Neuronal stem cell (in vitro differentiated cells): ENCODE measurements at regions not wholly inside any gene's neighbourhood (a gene's known extent, or its start where the extent isn't known, plus 50 kb on each side); places are given as distances from the start of the nearest gene placed in this dataset.

Experiments used
- DNase-seq: peaks from one replicate; pipeline ENCODE4 v3.0.0-alpha.2; 2013; ENCODE audit warnings: low spot score
- H2AFZ ChIP-seq: one replicate; pipeline ENCODE4 v1.6.1; 2013; ENCODE audit warnings: mild to moderate bottlenecking, low read length, inconsistent platforms
- H2AK5ac ChIP-seq: 2 replicates; pipeline ENCODE4 v1.6.1; 2013; ENCODE audit warnings: low read depth, mild to moderate bottlenecking, inconsistent platforms, low read length, moderate library complexity, mixed read lengths
- H2BK120ac ChIP-seq: 2 replicates; pipeline ENCODE4 v1.6.1; 2013; ENCODE audit warnings: low read depth, mild to moderate bottlenecking, inconsistent platforms, low read length, moderate library complexity, mixed read lengths
- H2BK12ac ChIP-seq: one replicate; pipeline ENCODE4 v1.6.1; 2013; ENCODE audit warnings: low read length, inconsistent platforms
- H2BK15ac ChIP-seq: 2 replicates; pipeline ENCODE4 v1.6.1; 2013; ENCODE audit warnings: mild to moderate bottlenecking, low read length, inconsistent platforms, mixed read lengths
- H2BK5ac ChIP-seq: one replicate; pipeline ENCODE4 v1.6.1; 2013; ENCODE audit warnings: inconsistent platforms, mild to moderate bottlenecking, low read length, moderate library complexity
- H3K14ac ChIP-seq: one replicate; pipeline ENCODE4 v1.6.1; 2013; ENCODE audit warnings: low read length, inconsistent platforms
- H3K18ac ChIP-seq: 2 replicates; pipeline ENCODE4 v1.6.1; 2013; ENCODE audit warnings: low read length, inconsistent platforms
- H3K23ac ChIP-seq: 2 replicates; pipeline ENCODE4 v1.6.1; 2013; ENCODE audit warnings: low read depth, mild to moderate bottlenecking, mixed read lengths, low read length, inconsistent platforms; ENCODE audit not compliant: poor library complexity
- H3K27ac ChIP-seq: replicated peaks from 3 replicates; pipeline ENCODE4 v1.5.1; 2013; ENCODE audit warnings: low read length, inconsistent platforms
- H3K27me3 ChIP-seq, 3 experiments: 2 replicates each; pipeline ENCODE4 v1.6.1; 2013; ENCODE audit warnings: low read length in 3 of 3, mild to moderate bottlenecking in 2 of 3, inconsistent platforms in 1 of 3, low read depth in 1 of 3, mixed read lengths in 1 of 3, moderate library complexity in 1 of 3; ENCODE audit not compliant: control insufficient read depth in 3 of 3, insufficient read depth in 3 of 3
- H3K36me3 ChIP-seq, 2 donors: replicated peaks in 1 of 2; 2 replicates each; pipeline ENCODE4 v1.6.1; 2013; ENCODE audit warnings: low read length in 2 of 2; ENCODE audit not compliant: control insufficient read depth in 2 of 2, insufficient read depth in 2 of 2
- H3K4ac ChIP-seq: 2 replicates; pipeline ENCODE4 v1.6.1; 2013; ENCODE audit warnings: inconsistent platforms, mild to moderate bottlenecking, low read length, moderate library complexity
- H3K4me1 ChIP-seq, 2 donors: 1 replicate in 1 of 2; 2 replicates in 1 of 2; pipeline ENCODE4 v1.6.1; 2013; ENCODE audit warnings: low read length in 2 of 2, low read depth in 1 of 2; ENCODE audit not compliant: control insufficient read depth in 2 of 2, insufficient read depth in 1 of 2
- H3K4me2 ChIP-seq: one replicate; pipeline ENCODE4 v1.6.1; 2013; ENCODE audit warnings: mild to moderate bottlenecking, low read length, inconsistent platforms; ENCODE audit not compliant: insufficient read depth, poor library complexity, severe bottlenecking
- H3K4me3 ChIP-seq, 2 donors: 2 replicates each; pipeline ENCODE4 v1.5.1; 2013; ENCODE audit warnings: low read length in 2 of 2, mild to moderate bottlenecking in 2 of 2, inconsistent platforms in 1 of 2, moderate library complexity in 1 of 2
- H3K79me1 ChIP-seq: one replicate; pipeline ENCODE4 v1.6.1; 2013; ENCODE audit warnings: low read depth, mild to moderate bottlenecking, inconsistent platforms, low read length, moderate library complexity
- H3K9ac ChIP-seq: one replicate; pipeline ENCODE4 v1.6.1; 2013; ENCODE audit warnings: mild to moderate bottlenecking, low read depth, low read length, inconsistent platforms; ENCODE audit not compliant: poor library complexity
- H3K9me3 ChIP-seq, 2 donors: replicated peaks in 1 of 2; 2 replicates each; pipeline versions ENCODE3 to v1.6.1; 2013; ENCODE audit warnings: low read length in 2 of 2, mild to moderate bottlenecking in 2 of 2, inconsistent platforms in 1 of 2, low read depth in 1 of 2, mixed read lengths in 1 of 2, moderate library complexity in 1 of 2; ENCODE audit not compliant: control insufficient read depth in 2 of 2, insufficient read depth in 1 of 2
- H4K8ac ChIP-seq: one replicate; pipeline ENCODE4 v1.6.1; 2013; ENCODE audit warnings: low read depth, mild to moderate bottlenecking, inconsistent platforms, low read length, moderate library complexity
- H4K91ac ChIP-seq: one replicate; pipeline ENCODE4 v1.6.1; 2013; ENCODE audit warnings: low read length, low read depth, mild to moderate bottlenecking, inconsistent platforms; ENCODE audit not compliant: poor library complexity
- WGBS, 2 donors: extraction: QIAGEN DNeasy Blood & Tissue Kit; methylation state at CpG; one replicate each; pipeline ENCODE4 v1.1.7; 2013; ENCODE audit warnings: missing lambda C conversion rate in 2 of 2, mixed read lengths in 1 of 2; ENCODE audit not compliant: insufficient read length in 2 of 2, insufficient replicate concordance in 1 of 2; ENCODE audit errors: extremely low coverage in 2 of 2; 5-methylcytosine and 5-hydroxymethylcytosine counted together

GRCh38 chr15:38002883-38003477, 68.5 kb downstream of the TMCO5A start:
- H2BK5ac ChIP-seq, result no peak overlapping the region
- DNase-seq, result peak; percentile 26
- no peak overlapping the region for H3K4me3 ChIP-seq
- H3K18ac ChIP-seq, result no peak overlapping the region
- H3K4me1 ChIP-seq, result peaks cover 0 to 5% of the 10 kb centered on the region in 2 donors
- no peak overlapping the region for H3K23ac ChIP-seq
- H3K4me2 ChIP-seq, result no peak overlapping the region
- H3K27me3 ChIP-seq, result no peaks in the 10 kb centered on the region
- WGBS, 2 donors, result no CpG with 5 or more reads among the region's 2 CpGs
- H3K4ac ChIP-seq, result no peak overlapping the region
- H2BK15ac ChIP-seq, result no peak overlapping the region
- no peak overlapping the region for H3K14ac ChIP-seq
- H3K36me3 ChIP-seq, result no peaks in the 10 kb centered on the region
- H3K27ac ChIP-seq, result no peak overlapping the region
- H2BK120ac ChIP-seq, result no peak overlapping the region
- H2AFZ ChIP-seq, result peak overlapping the region; percentile 54
- H4K91ac ChIP-seq, result no peak overlapping the region
- H4K8ac ChIP-seq, result no peak overlapping the region
- H3K79me1 ChIP-seq, result no peaks in the 10 kb centered on the region
- no peak overlapping the region for H2AK5ac ChIP-seq
- H3K9ac ChIP-seq, result no peak overlapping the region
- H2BK12ac ChIP-seq, result no peak overlapping the region
- peaks cover 0 to 4% of the 10 kb centered on the region in 2 donors for H3K9me3 ChIP-seq

GRCh38 chr15:38004218-38004861, 69.9 kb downstream of the TMCO5A start:
- H3K18ac ChIP-seq, result no peak overlapping the region
- H3K27ac ChIP-seq, result no peak overlapping the region
- no CpG with 5 or more reads among the region's 4 CpGs for WGBS, 2 donors
- H2BK120ac ChIP-seq, result no peak overlapping the region
- no peak overlapping the region for H3K9ac ChIP-seq
- H2AK5ac ChIP-seq, result no peak overlapping the region
- no peaks in the 10 kb centered on the region for H3K79me1 ChIP-seq
- H3K4ac ChIP-seq, result no peak overlapping the region
- no peak for DNase-seq
- H3K4me3 ChIP-seq, result no peak overlapping the region
- H2AFZ ChIP-seq, result no peak overlapping the region
- H3K23ac ChIP-seq, result no peak overlapping the region
- no peak overlapping the region for H2BK5ac ChIP-seq
- H3K36me3 ChIP-seq, result no peaks in the 10 kb centered on the region
- no peak overlapping the region for H4K8ac ChIP-seq
- no peak overlapping the region for H2BK12ac ChIP-seq
- H4K91ac ChIP-seq, result no peak overlapping the region
- peaks cover 0 to 5% of the 10 kb centered on the region in 2 donors for H3K4me1 ChIP-seq
- no peak overlapping the region for H3K14ac ChIP-seq
- H3K4me2 ChIP-seq, result no peak overlapping the region
- peaks cover 0 to 4% of the 10 kb centered on the region in 2 donors for H3K9me3 ChIP-seq
- H2BK15ac ChIP-seq, result no peak overlapping the region
- no peaks in the 10 kb centered on the region for H3K27me3 ChIP-seq

GRCh38 chr15:38005953-38006808, 71.7 kb downstream of the TMCO5A start:
- Histone ChIP-seq H2AFZ (peak overlapping the region; percentile 15), H3K27me3 (no peaks in the 10 kb centered on the region), H2BK120ac (no peak overlapping the region), H3K9me3 (peaks cover 0 to 4% of the 10 kb centered on the region in 2 donors), H2BK15ac (no peak overlapping the region), H2AK5ac (no peak overlapping the region), H3K9ac (no peak overlapping the region), H3K4me2 (no peak overlapping the region), H3K36me3 (no peaks in the 10 kb centered on the region), H3K4ac (no peak overlapping the region), H4K91ac (no peak overlapping the region), H3K4me1 (peaks cover 1 to 5% of the 10 kb centered on the region in 2 donors), H3K27ac (no peak overlapping the region), H2BK12ac (no peak overlapping the region), H3K14ac (no peak overlapping the region), H2BK5ac (no peak overlapping the region), H3K79me1 (no peaks in the 10 kb centered on the region), H3K23ac (no peak overlapping the region), H3K4me3 (no peak overlapping the region), H4K8ac (no peak overlapping the region), H3K18ac (no peak overlapping the region)
- no peak for DNase-seq
- WGBS, 2 donors, result 100% methylated on average over 1 of the region's 2 CpGs; no CpG with 5 or more reads in 1 of the 2 donors

GRCh38 chr15:38010395-38010794, 76.0 kb downstream of the TMCO5A start:
- DNase-seq, result no peak
- Histone ChIP-seq H2BK12ac (no peak overlapping the region), H3K36me3 (no peaks in the 10 kb centered on the region), H3K9ac (no peak overlapping the region), H4K91ac (no peak overlapping the region), H3K9me3 (no peaks in the 10 kb centered on the region), H3K14ac (no peak overlapping the region), H3K79me1 (no peaks in the 10 kb centered on the region), H2BK120ac (no peak overlapping the region), H2AK5ac (no peak overlapping the region), H3K18ac (no peak overlapping the region), H3K4me1 (peaks cover 1 to 9% of the 10 kb centered on the region in 2 donors), H3K4me3 (no peak overlapping the region), H3K4me2 (no peak overlapping the region), H3K27ac (no peak overlapping the region), H3K4ac (no peak overlapping the region), H3K23ac (no peak overlapping the region), H3K27me3 (no peaks in the 10 kb centered on the region), H2BK15ac (no peak overlapping the region), H2BK5ac (no peak overlapping the region), H2AFZ (no peak overlapping the region), H4K8ac (no peak overlapping the region)
- no CpG with 5 or more reads among the region's 6 CpGs for WGBS, 2 donors
